HFF-Myc (cell line): ENCODE measurements at regions not wholly inside any gene's neighbourhood (a gene's known extent, or its start where the extent isn't known, plus 50 kb on each side); places are given as distances from the start of the nearest gene placed in this dataset.

Experiments used
- DNase-seq: peaks from one replicate; pipeline ENCODE4 v3.0.0-alpha.2; 2011; ENCODE audit warnings: low read depth; ENCODE audit errors: extremely low read depth
- H3K4me3 ChIP-seq: replicated peaks from 2 replicates; pipeline ENCODE4 v1.5.1; 2011; ENCODE audit warnings: low read depth, mild to moderate bottlenecking, control low read depth, low read length
- CTCF ChIP-seq: IDR thresholded peaks from 2 replicates; pipeline ENCODE4 v1.5.1; 2012; ENCODE audit warnings: mild to moderate bottlenecking, low read depth, low read length, control low read depth; ENCODE audit errors: missing control alignments

GRCh38 chr11:95359756-95360155 is 128.8 kb upstream of the SESN3 start:
- DNase-seq: no peak
- no peak for TF ChIP-seq CTCF
- H3K4me3 ChIP-seq: no peak overlapping the region

GRCh38 chr11:95359341-95359663 is 128.3 kb upstream of the SESN3 start:
- DNase-seq: no peak
- no peak overlapping the region for H3K4me3 ChIP-seq
- no peak for TF ChIP-seq CTCF

- no peak overlapping the region for H3K4me3 ChIP-seq
- no peak for TF ChIP-seq CTCF
- DNase-seq: no peak
Observed at GRCh38 chr11:95358511-95359340, 127.7 kb upstream of the SESN3 start.

- TF ChIP-seq CTCF: no peak
Observed at GRCh38 chr11:95354304-95354703, 123.3 kb upstream of the SESN3 start.

GRCh38 chr11:95353706-95354105 is 122.7 kb upstream of the SESN3 start:
- no peak overlapping the region for H3K4me3 ChIP-seq
- no peak for DNase-seq
- TF ChIP-seq CTCF: no peak

More at GRCh38 chr11:95354304-95354703, 123.3 kb upstream of the SESN3 start:
- DNase-seq: no peak
- no peak overlapping the region for H3K4me3 ChIP-seq

- TF ChIP-seq CTCF: no peak
- H3K4me3 ChIP-seq: no peak overlapping the region
- no peak for DNase-seq
Observed at GRCh38 chr11:95352733-95353346, 121.8 kb upstream of the SESN3 start.
